Uterus (tissue), 2 donors: ENCODE measurements at regions not wholly inside any gene's neighbourhood (a gene's known extent, or its start where the extent isn't known, plus 50 kb on each side); places are given as distances from the start of the nearest gene placed in this dataset.

Source experiments
- CTCF ChIP-seq, 4 experiments: fragments of 200-600 bp in 2 of 4; fragments of 450-650 bp in 2 of 4; sonication (generic) in 2 of 4; IDR thresholded peaks; one replicate each; pipeline ENCODE4 v1.5.1; 2016 to 2019; ENCODE audit warnings: antibody characterized with exemption in 4 of 4, mild to moderate bottlenecking in 2 of 4, moderate library complexity in 1 of 4
- POLR2A ChIP-seq, 2 donors: fragments of 450-650 bp; IDR thresholded peaks; one replicate each; pipeline ENCODE4 v1.6.1; 2016; ENCODE audit warnings: antibody characterized with exemption in 2 of 2, mild to moderate bottlenecking in 1 of 2, moderate library complexity in 1 of 2

- TF ChIP-seq CTCF (IDR thresholded peaks at IDR 0.05) (no peak), POLR2A (IDR thresholded peaks at IDR 0.05) (no peak)
These were observed 154.8 kb upstream of the CRY1 start for GRCh38 chr12:107248187-107248586.
